ENCODE measurements at regions not wholly inside any gene's neighbourhood (a gene's known extent, or its start where the extent isn't known, plus 50 kb on each side); places are given as distances from the start of the nearest gene placed in this dataset.
"Not testable (repeated sequence)": the region's sequence is repeated elsewhere in the genome, so short reads cannot be mapped to it uniquely, and the experiment has no call there.

DNA sequence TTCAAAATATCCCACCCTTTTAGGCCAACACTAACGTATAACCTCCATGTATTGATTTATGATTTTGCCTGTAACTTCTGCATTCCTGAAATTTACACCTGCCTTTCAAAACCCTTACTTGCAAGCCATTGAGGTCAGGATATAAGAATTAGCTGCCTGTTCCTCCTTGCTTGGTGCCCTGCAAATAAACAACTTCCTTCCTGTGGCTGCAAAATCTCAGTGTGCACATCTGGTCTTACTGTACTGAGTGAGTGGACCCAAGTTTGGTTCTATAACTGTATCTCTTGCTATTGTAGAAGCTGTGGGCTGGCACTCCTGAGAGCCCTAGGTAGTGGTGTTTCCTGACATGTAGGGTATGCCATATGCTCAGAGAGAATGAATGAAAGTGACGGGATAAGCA is 191.1 kb upstream of the RASGRP1 start:
- Mint-ChIP-seq H3K27me3 (no peaks in the 10 kb centered on the region), H3K4me3 (no peak overlapping the region), H3K27ac (peak overlapping the region in 1 of 3 donors; percentile 16), H3K36me3 (peaks cover 4% of the 10 kb centered on the region), H3K4me1 (peaks cover 0 to 21% (median 5%) of the 10 kb centered on the region in 4 donors), H3K9me3 (peaks cover 0 to 3% (median 0%) of the 10 kb centered on the region in 7 donors)
- H3K27ac ChIP-seq (ENCODE audit: insufficient read depth, low read length, poor library complexity, severe bottlenecking): no peak overlapping the region
- no peaks in the 10 kb centered on the region for H3K4me1 ChIP-seq (ENCODE audit: control insufficient read depth, insufficient read depth, low read length, poor library complexity, severe bottlenecking)
- no peak for DNase-seq
- H3K9me3 ChIP-seq (ENCODE audit: control insufficient read depth in 2 of 2, low read length in 2 of 2): no peaks in the 10 kb centered on the region
- no peak for ATAC-seq (ENCODE audit: low read depth in 2 of 2)
- H3K4me3 ChIP-seq (ENCODE audit: low read depth, low read length): no peak overlapping the region
- no peaks in the 10 kb centered on the region for H3K27me3 ChIP-seq (ENCODE audit: control insufficient read depth, insufficient read depth, low read length)
- H3K36me3 ChIP-seq (ENCODE audit: control insufficient read depth, insufficient read depth, low read length): peaks cover 8% of the 10 kb centered on the region

- no peak overlapping the region for H3K27ac ChIP-seq (ENCODE audit: insufficient read depth, low read length, poor library complexity, severe bottlenecking)
- Mint-ChIP-seq H3K36me3 (no peaks in the 10 kb centered on the region), H3K27ac (no peak overlapping the region), H3K9me3 (peaks cover 0 to 3% (median 0%) of the 10 kb centered on the region in 7 donors), H3K4me3 (no peak overlapping the region), H3K4me1 (peaks cover 0 to 17% (median 5%) of the 10 kb centered on the region in 4 donors), H3K27me3 (no peaks in the 10 kb centered on the region)
- H3K27me3 ChIP-seq (ENCODE audit: control insufficient read depth, insufficient read depth, low read length): no peaks in the 10 kb centered on the region
- H3K9me3 ChIP-seq (ENCODE audit: control insufficient read depth in 2 of 2, low read length in 2 of 2): no peaks in the 10 kb centered on the region
- no peak overlapping the region for H3K4me3 ChIP-seq (ENCODE audit: low read depth, low read length)
- H3K36me3 ChIP-seq (ENCODE audit: control insufficient read depth, insufficient read depth, low read length): peaks cover 8% of the 10 kb centered on the region
- no peaks in the 10 kb centered on the region for H3K4me1 ChIP-seq (ENCODE audit: control insufficient read depth, insufficient read depth, low read length, poor library complexity, severe bottlenecking)
- ATAC-seq (ENCODE audit: low read depth in 2 of 2): no peak
- DNase-seq: no peak
Observed at GRCh38 chr15:38756441-38756840, 191.8 kb upstream of the RASGRP1 start.

DNA sequence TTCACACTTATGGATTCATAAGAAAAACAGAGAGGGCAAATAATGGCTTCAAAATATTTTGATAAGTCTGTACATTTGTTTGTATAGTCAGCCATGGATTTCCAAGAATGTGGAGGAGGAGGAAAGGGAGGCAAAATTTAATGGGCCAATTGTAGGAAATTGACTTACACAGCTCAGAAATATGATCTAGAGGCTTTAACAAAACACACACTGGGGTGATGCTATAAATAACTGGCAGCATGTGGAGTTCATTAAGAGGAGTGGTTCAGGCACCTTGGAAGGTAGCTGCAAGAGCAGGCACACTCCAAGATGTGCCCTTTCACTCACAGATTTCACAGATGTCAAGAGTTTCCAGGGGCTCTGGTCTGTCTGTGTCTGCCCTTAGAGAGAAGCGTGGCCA is 193.4 kb upstream of the RASGRP1 start:
- Mint-ChIP-seq H3K27ac (peak overlapping the region in 1 of 3 donors; percentile 14), H3K4me3 (no peak overlapping the region), H3K9me3 (peaks cover 0 to 3% (median 0%) of the 10 kb centered on the region in 7 donors), H3K36me3 (no peaks in the 10 kb centered on the region), H3K27me3 (no peaks in the 10 kb centered on the region), H3K4me1 (peaks cover 0 to 19% (median 5%) of the 10 kb centered on the region in 4 donors)
- Histone ChIP-seq H3K4me3 (ENCODE audit: low read depth, low read length) (no peak overlapping the region), H3K27ac (ENCODE audit: insufficient read depth, low read length, poor library complexity, severe bottlenecking) (no peak overlapping the region), H3K4me1 (ENCODE audit: control insufficient read depth, insufficient read depth, low read length, poor library complexity, severe bottlenecking) (no peaks in the 10 kb centered on the region), H3K9me3 (ENCODE audit: control insufficient read depth in 2 of 2, low read length in 2 of 2) (no peaks in the 10 kb centered on the region), H3K27me3 (ENCODE audit: control insufficient read depth, insufficient read depth, low read length) (no peaks in the 10 kb centered on the region), H3K36me3 (ENCODE audit: control insufficient read depth, insufficient read depth, low read length) (peaks cover 6% of the 10 kb centered on the region)
- ATAC-seq (ENCODE audit: low read depth in 2 of 2) (no peak), DNase-seq (no peak)

DNA sequence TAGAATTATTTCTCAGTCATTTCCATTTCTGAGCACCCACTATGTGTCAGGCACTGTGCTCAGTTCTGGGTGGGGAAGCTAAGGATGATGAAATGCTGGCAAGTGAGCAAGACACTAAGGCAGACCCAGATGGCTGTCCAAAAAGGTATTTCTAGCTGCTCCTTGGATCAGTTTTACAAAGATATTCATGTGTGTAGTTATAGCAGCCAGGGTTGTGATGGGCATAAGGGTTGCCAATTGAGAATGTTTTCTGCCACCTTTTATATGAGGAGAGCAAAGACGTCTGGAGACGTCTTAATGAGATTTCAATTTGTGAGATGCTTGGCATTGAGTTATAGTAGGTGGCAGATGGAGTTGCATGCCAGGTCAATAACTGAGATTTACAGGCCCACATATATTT is 197.1 kb upstream of the RASGRP1 start:
- H3K4me3 Mint-ChIP-seq: no peak overlapping the region
- no peak overlapping the region for H3K27ac Mint-ChIP-seq
- no peaks in the 10 kb centered on the region for H3K36me3 Mint-ChIP-seq
- peaks cover 0 to 4% (median 0%) of the 10 kb centered on the region in 7 donors for H3K9me3 Mint-ChIP-seq
- H3K27me3 ChIP-seq (ENCODE audit: control insufficient read depth, insufficient read depth, low read length): no peaks in the 10 kb centered on the region
- H3K27me3 Mint-ChIP-seq: no peaks in the 10 kb centered on the region
- H3K4me3 ChIP-seq (ENCODE audit: low read depth, low read length): no peak overlapping the region
- no peak for DNase-seq
- H3K4me1 ChIP-seq (ENCODE audit: control insufficient read depth, insufficient read depth, low read length, poor library complexity, severe bottlenecking): no peaks in the 10 kb centered on the region
- no peak for ATAC-seq (ENCODE audit: low read depth in 2 of 2)
- no peak overlapping the region for H3K27ac ChIP-seq (ENCODE audit: insufficient read depth, low read length, poor library complexity, severe bottlenecking)
- no peaks in the 10 kb centered on the region for H3K9me3 ChIP-seq (ENCODE audit: control insufficient read depth in 2 of 2, low read length in 2 of 2)
- H3K36me3 ChIP-seq (ENCODE audit: control insufficient read depth, insufficient read depth, low read length): peaks cover 2% of the 10 kb centered on the region
- H3K4me1 Mint-ChIP-seq: peaks cover 0 to 19% (median 4%) of the 10 kb centered on the region in 4 donors

DNA sequence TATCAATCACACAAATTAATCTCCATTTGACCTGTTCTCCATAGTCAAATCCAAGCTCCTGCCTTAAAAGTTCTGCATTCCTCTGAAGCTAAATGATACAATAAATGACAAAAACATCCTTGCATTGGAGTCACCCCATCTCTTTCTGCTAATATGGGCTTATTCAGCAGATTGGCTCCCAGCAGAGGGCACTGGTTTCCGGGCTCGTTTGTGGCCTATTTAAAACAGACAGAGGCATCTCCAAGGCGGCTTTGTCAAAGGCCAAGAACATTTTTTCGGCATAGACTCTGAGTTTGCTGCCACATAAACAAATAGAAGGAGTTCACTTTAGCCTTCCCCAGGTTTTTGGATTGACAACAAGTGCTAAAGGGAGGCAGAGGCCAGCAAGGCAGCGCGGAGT is 204.4 kb upstream of the RASGRP1 start:
- Mint-ChIP-seq H3K4me1 (peaks cover 0 to 11% (median under 1%) of the 10 kb centered on the region in 4 donors), H3K27me3 (peaks cover 5% of the 10 kb centered on the region), H3K27ac (no peak overlapping the region), H3K9me3 (peaks cover 0 to 4% (median 0%) of the 10 kb centered on the region in 7 donors), H3K36me3 (no peaks in the 10 kb centered on the region), H3K4me3 (no peak overlapping the region)
- no peaks in the 10 kb centered on the region for H3K27me3 ChIP-seq (ENCODE audit: control insufficient read depth, insufficient read depth, low read length)
- H3K4me3 ChIP-seq (ENCODE audit: low read depth, low read length): no peak overlapping the region
- no peak for DNase-seq
- H3K27ac ChIP-seq (ENCODE audit: insufficient read depth, low read length, poor library complexity, severe bottlenecking): no peak overlapping the region
- no peaks in the 10 kb centered on the region for H3K4me1 ChIP-seq (ENCODE audit: control insufficient read depth, insufficient read depth, low read length, poor library complexity, severe bottlenecking)
- H3K9me3 ChIP-seq (ENCODE audit: control insufficient read depth in 2 of 2, low read length in 2 of 2): no peaks in the 10 kb centered on the region
- H3K36me3 ChIP-seq (ENCODE audit: control insufficient read depth, insufficient read depth, low read length): peaks cover 2% of the 10 kb centered on the region
- no peak for ATAC-seq (ENCODE audit: low read depth in 2 of 2)

DNA sequence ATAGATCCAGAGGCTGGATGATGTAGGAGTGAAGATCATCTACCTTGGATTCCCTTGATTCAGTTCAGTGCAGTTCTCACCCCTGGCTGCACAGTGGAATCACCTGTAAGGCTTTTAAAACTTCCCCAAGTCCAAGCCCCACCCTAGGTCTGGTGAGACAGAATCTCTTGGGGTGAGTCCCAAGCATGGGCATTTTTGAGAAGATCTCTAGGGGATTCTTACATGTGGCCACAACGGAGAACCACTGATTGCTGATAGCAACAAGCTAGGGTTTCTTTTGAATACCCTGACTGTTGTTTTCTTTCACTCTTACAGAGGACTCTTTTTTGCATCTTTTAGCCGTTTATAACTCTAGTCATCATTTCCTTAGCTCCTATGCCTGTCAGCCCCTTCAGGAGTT is 204.9 kb upstream of the RASGRP1 start:
- ATAC-seq (ENCODE audit: low read depth in 2 of 2) (no peak), DNase-seq (no peak)
- Mint-ChIP-seq H3K27me3 (peaks cover 5% of the 10 kb centered on the region), H3K9me3 (peaks cover 0 to 7% (median 0%) of the 10 kb centered on the region in 7 donors), H3K27ac (no peak overlapping the region), H3K4me3 (no peak overlapping the region), H3K36me3 (no peaks in the 10 kb centered on the region), H3K4me1 (peaks cover 0 to 11% (median 1%) of the 10 kb centered on the region in 4 donors)
- Histone ChIP-seq H3K27ac (ENCODE audit: insufficient read depth, low read length, poor library complexity, severe bottlenecking) (no peak overlapping the region), H3K4me3 (ENCODE audit: low read depth, low read length) (no peak overlapping the region), H3K4me1 (ENCODE audit: control insufficient read depth, insufficient read depth, low read length, poor library complexity, severe bottlenecking) (no peaks in the 10 kb centered on the region), H3K36me3 (ENCODE audit: control insufficient read depth, insufficient read depth, low read length) (peaks cover 2% of the 10 kb centered on the region), H3K27me3 (ENCODE audit: control insufficient read depth, insufficient read depth, low read length) (no peaks in the 10 kb centered on the region), H3K9me3 (ENCODE audit: control insufficient read depth in 2 of 2, low read length in 2 of 2) (no peaks in the 10 kb centered on the region)

GRCh38 chr15:38774076-38774475 is 209.5 kb upstream of the RASGRP1 start:
- Mint-ChIP-seq H3K4me1 (peaks cover 0 to 32% (median 8%) of the 10 kb centered on the region in 4 donors), H3K9me3 (peaks cover 0 to 11% (median 2%) of the 10 kb centered on the region in 7 donors), H3K27ac (peak overlapping the region in 1 of 3 donors; percentile 15)
- not testable (repeated sequence) for H3K4me3 ChIP-seq (ENCODE audit: low read depth, low read length); H3K27me3 Mint-ChIP-seq; H3K27ac ChIP-seq (ENCODE audit: insufficient read depth, low read length, poor library complexity, severe bottlenecking); ATAC-seq (ENCODE audit: low read depth in 2 of 2); H3K4me3 Mint-ChIP-seq; H3K36me3 Mint-ChIP-seq; H3K36me3 ChIP-seq (ENCODE audit: control insufficient read depth, insufficient read depth, low read length); H3K9me3 ChIP-seq (ENCODE audit: control insufficient read depth in 2 of 2, low read length in 2 of 2); H3K4me1 ChIP-seq (ENCODE audit: control insufficient read depth, insufficient read depth, low read length, poor library complexity, severe bottlenecking); H3K27me3 ChIP-seq (ENCODE audit: control insufficient read depth, insufficient read depth, low read length); DNase-seq

DNA sequence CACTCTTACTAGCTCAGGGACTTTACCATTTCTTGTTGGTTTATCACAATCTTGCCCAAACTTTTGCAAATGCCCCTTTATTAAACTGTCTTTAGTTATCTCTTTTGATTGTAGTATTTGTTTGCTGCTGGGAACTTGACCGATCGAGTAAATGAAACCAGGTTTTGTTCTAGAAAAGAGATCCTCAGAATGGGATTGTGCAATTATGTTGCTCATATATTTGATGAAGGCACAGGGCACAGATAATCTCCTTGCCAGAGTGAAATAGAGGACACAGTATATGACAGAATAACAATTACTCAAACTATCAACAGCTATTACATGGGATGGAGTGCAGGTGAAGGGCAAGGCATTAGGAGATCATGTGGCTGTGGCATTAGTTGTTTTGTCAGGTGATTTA is 216.6 kb upstream of the RASGRP1 start:
- peaks cover 0 to 22% (median 7%) of the 10 kb centered on the region in 4 donors for H3K4me1 Mint-ChIP-seq
- peaks cover 3% of the 10 kb centered on the region for H3K36me3 ChIP-seq (ENCODE audit: control insufficient read depth, insufficient read depth, low read length)
- H3K9me3 Mint-ChIP-seq: peaks cover 0 to 3% (median 1%) of the 10 kb centered on the region in 7 donors
- H3K4me3 Mint-ChIP-seq: no peak overlapping the region
- peaks cover 2% of the 10 kb centered on the region for H3K27me3 ChIP-seq (ENCODE audit: control insufficient read depth, insufficient read depth, low read length)
- no peaks in the 10 kb centered on the region for H3K36me3 Mint-ChIP-seq
- H3K27me3 Mint-ChIP-seq: no peaks in the 10 kb centered on the region
- H3K9me3 ChIP-seq (ENCODE audit: control insufficient read depth in 2 of 2, low read length in 2 of 2): no peaks in the 10 kb centered on the region
- ATAC-seq (ENCODE audit: low read depth in 2 of 2) (no peak), DNase-seq (no peak)
- H3K27ac Mint-ChIP-seq: no peak overlapping the region
- H3K4me3 ChIP-seq (ENCODE audit: low read depth, low read length): no peak overlapping the region
- H3K27ac ChIP-seq (ENCODE audit: insufficient read depth, low read length, poor library complexity, severe bottlenecking): no peak overlapping the region
- no peaks in the 10 kb centered on the region for H3K4me1 ChIP-seq (ENCODE audit: control insufficient read depth, insufficient read depth, low read length, poor library complexity, severe bottlenecking)
